Effector memory CD4-positive, alpha-beta T cell (primary cell): ENCODE measurements at regions not wholly inside any gene's neighbourhood (a gene's known extent, or its start where the extent isn't known, plus 50 kb on each side); places are given as distances from the start of the nearest gene placed in this dataset.

Experiments
- DNase-seq, 3 donors: peaks; one replicate each; pipeline ENCODE4 v3.0.0-alpha.2; 2020
- H3K27ac ChIP-seq: 2 replicates; pipeline ENCODE4 v1.7.0; 2013; ENCODE audit warnings: mild to moderate bottlenecking, low read length, moderate library complexity; ENCODE audit not compliant: insufficient read depth, poor library complexity, severe bottlenecking
- H3K27me3 ChIP-seq: replicated peaks from 2 replicates; pipeline ENCODE4 v1.7.0; 2013; ENCODE audit warnings: mild to moderate bottlenecking, low read length; ENCODE audit not compliant: insufficient read depth, control insufficient read depth, poor library complexity, severe bottlenecking
- H3K36me3 ChIP-seq: 2 replicates; pipeline ENCODE4 v1.7.0; 2013; ENCODE audit warnings: mild to moderate bottlenecking, low read length, moderate library complexity; ENCODE audit not compliant: control insufficient read depth, insufficient read depth
- H3K4me1 ChIP-seq: 2 replicates; pipeline ENCODE4 v1.7.0; 2013; ENCODE audit warnings: low read length, mild to moderate bottlenecking; ENCODE audit not compliant: control insufficient read depth, insufficient read depth, poor library complexity, severe bottlenecking
- H3K4me3 ChIP-seq: 2 replicates; pipeline ENCODE4 v1.7.0; 2013; ENCODE audit warnings: low read length, low read depth, mild to moderate bottlenecking; ENCODE audit not compliant: insufficient read depth, poor library complexity, severe bottlenecking
- H3K9me3 ChIP-seq: 2 replicates; pipeline ENCODE4 v1.7.0; 2013; ENCODE audit warnings: mild to moderate bottlenecking, low read length, moderate library complexity; ENCODE audit not compliant: control insufficient read depth

DNA sequence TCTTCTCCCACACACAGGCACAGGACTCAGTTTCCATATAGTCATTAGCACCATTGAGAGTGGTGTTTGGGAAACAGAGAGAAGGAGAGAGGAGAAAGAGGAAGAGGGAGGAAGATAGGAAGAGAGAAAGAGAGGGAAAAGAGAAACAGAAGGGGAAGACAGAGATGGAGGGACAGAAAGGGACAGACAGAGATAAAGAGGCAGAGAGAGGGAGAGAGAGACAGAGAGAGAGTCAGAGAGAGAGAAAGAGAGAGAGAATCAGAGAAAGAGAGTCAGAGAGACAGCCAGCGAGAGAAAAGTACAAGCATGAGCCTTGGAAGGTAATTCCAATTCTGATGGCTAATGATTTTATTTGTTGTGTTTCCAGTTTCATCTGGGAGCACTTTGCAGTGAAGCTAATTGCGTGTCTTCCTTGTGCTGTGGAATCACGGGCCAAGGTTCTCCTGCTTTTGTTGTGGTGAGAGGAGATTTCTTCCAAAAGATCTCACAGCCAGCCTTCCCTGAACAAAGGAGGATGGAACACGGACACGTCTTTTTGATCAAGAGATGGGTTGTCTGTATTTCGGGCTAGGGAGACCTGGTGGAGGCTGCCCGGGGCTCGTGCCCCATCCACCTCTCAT lies 153.6 kb upstream of the TWIST2 start:
- no peak overlapping the region for H3K4me3 ChIP-seq
- no peaks in the 10 kb centered on the region for H3K9me3 ChIP-seq
- H3K4me1 ChIP-seq, result no peaks in the 10 kb centered on the region

DNA sequence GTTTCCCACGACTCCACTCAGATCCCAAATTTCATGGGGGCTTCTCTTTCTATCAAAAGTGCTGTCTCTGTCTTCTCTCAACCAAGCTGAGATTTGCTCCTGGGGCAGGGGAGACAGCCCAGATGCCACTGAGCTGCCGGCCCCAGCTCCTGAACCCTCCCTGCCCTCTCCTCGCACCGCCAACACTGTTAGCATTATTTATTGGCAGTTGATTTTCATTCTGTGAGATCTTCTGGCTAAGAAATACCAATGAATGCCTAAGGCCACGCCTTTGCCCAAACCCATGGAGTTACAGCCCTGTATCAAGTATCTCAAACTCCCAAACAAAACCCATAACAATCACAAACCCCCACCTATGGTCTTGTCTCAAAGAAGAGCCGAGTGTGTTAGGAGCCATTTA lies 153.0 kb upstream of the TWIST2 start:
- no peak for DNase-seq
- no peak overlapping the region for H3K27ac ChIP-seq
- no peaks in the 10 kb centered on the region for H3K4me1 ChIP-seq
- no peaks in the 10 kb centered on the region for H3K9me3 ChIP-seq
- H3K4me3 ChIP-seq, result no peak overlapping the region
- H3K36me3 ChIP-seq, result no peaks in the 10 kb centered on the region
- no peaks in the 10 kb centered on the region for H3K27me3 ChIP-seq

More for the DNA sequence above, 153.6 kb upstream of the TWIST2 start:
- no peak overlapping the region for H3K27ac ChIP-seq
- no peaks in the 10 kb centered on the region for H3K27me3 ChIP-seq
- no peak for DNase-seq
- no peaks in the 10 kb centered on the region for H3K36me3 ChIP-seq

DNA sequence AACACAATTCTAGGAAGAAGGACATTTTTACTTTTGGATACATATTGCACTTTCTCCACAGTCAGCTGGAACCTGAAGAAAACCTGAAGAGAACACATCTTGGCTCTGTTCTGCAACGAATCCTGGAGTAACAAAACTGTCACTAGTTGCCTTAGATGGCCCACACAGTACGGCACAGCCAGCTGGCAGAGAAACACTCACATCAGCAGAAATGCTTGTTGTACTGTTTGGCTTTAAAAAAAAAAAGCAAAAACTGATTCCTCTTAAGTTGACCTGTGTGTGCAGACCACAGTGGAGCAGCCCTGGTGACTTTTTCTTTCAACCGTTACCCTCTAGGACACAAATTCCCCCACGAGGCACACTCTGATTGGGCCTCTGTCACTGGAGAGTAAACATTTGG lies 152.3 kb upstream of the TWIST2 start:
- Histone ChIP-seq H3K27ac (no peak overlapping the region), H3K4me3 (no peak overlapping the region), H3K36me3 (no peaks in the 10 kb centered on the region), H3K27me3 (no peaks in the 10 kb centered on the region), H3K9me3 (no peaks in the 10 kb centered on the region), H3K4me1 (no peaks in the 10 kb centered on the region)
- DNase-seq, result no peak

DNA sequence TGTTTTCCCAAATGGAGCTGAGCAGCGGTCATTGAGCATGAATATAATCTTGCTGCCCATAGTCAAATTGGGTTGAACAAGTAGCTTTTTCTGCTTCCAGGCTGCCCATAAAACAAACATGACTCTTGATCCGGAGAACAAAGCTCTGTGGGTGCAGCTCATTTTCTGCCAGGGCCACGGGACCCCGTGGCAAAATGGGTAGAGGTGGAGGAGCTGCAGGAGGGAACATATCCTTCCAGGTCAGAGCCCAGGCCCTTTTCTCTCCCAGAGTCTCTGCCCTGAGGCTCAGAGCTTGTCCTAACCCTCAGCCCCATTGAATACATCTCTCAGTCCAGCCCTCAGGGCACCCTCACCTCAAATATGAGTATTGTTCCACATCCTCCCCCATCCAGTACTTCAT lies 151.6 kb upstream of the TWIST2 start:
- H3K27ac ChIP-seq, result no peak overlapping the region

DNA sequence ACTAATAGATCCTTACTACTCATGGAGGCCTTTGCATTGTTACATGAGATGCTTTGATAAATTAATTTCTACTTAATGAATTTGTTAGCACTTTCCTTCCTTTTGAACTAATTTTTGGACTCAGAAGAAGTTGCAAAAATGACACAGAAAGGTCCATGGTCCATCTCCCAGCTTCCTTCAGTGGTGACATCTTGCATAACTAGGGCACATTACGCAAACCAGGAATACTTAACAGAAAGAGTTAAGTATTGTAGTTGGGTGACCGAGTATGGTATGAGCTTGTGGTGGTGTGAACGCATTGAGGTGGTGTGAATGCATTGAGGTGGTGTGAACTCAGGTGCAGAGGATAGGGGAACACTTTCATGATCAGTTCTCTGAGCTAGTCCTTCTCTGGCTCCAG lies 151.1 kb upstream of the TWIST2 start:
- no peak for DNase-seq
- Histone ChIP-seq H3K36me3 (no peaks in the 10 kb centered on the region), H3K4me3 (no peak overlapping the region), H3K4me1 (no peaks in the 10 kb centered on the region), H3K27ac (no peak overlapping the region), H3K9me3 (no peaks in the 10 kb centered on the region), H3K27me3 (no peaks in the 10 kb centered on the region)

More for the DNA sequence above, 151.6 kb upstream of the TWIST2 start:
- H3K4me1 ChIP-seq, result no peaks in the 10 kb centered on the region
- no peak overlapping the region for H3K4me3 ChIP-seq
- H3K9me3 ChIP-seq, result no peaks in the 10 kb centered on the region
- DNase-seq, result no peak
- H3K36me3 ChIP-seq, result no peaks in the 10 kb centered on the region
- H3K27me3 ChIP-seq, result no peaks in the 10 kb centered on the region

DNA sequence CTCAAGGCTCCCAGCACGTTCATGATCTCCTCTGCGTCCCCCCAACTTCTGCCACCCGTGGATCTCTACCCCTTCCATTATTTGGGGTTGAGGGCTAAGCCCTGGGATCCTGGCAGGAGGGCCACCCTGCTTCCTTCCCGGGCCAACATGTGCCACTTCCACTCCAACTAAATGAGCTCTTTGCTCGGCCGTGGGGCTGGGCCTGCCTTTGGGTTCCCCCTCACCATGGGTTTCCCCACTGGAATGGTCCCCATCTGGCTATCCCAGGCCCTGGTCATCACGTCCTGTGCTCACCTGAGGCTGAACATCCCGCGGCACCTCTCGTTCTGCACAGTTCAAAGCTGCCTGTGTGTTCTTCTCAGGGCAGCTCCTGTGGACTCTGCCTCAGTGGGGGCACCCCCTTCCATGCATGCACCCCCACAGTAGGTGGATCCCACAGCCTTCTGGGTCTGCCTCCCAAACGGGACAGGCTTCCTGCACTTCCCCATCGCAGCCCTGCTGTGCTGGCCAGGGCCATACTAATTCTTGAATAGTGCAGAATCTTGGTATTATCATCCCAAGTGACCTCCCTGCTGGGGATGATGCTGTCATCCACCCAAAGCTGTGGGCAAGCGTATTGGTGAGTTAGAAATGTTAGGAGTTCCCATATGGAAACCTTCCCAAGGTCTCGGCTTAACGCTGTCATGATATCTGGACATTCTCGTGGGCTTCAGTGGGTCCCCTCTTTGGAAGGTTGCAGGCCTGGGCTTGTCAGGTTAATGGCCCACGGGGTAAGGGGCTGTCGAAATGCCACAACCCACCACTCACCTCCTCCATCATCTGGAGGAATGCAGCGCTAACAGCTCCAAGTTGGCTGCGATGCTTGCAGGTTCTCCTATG lies 150.5 kb upstream of the TWIST2 start:
- H3K36me3 ChIP-seq, result no peaks in the 10 kb centered on the region

DNA sequence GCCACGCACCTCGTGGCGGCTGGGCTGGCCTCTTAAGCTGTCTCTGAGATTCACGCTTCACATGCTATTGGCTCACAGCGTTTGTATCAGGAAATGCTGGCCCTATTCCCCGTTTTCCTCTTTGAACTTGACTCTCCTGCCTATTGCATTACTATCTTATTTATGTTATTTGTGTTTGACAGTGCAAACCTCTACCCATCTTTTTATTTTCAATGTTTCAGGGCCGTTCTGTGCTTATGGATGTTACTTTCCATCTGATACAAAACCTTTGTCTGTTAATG lies 149.9 kb upstream of the TWIST2 start:
- Histone ChIP-seq H3K27me3 (no peaks in the 10 kb centered on the region), H3K36me3 (no peaks in the 10 kb centered on the region), H3K4me1 (no peaks in the 10 kb centered on the region), H3K27ac (no peak overlapping the region), H3K4me3 (no peak overlapping the region), H3K9me3 (no peaks in the 10 kb centered on the region)
- DNase-seq, result no peak

More for the DNA sequence above, 150.5 kb upstream of the TWIST2 start:
- no peaks in the 10 kb centered on the region for H3K9me3 ChIP-seq
- no peak overlapping the region for H3K27ac ChIP-seq
- H3K4me1 ChIP-seq, result no peaks in the 10 kb centered on the region
- H3K27me3 ChIP-seq, result no peaks in the 10 kb centered on the region
- no peak overlapping the region for H3K4me3 ChIP-seq
- no peak for DNase-seq

DNA sequence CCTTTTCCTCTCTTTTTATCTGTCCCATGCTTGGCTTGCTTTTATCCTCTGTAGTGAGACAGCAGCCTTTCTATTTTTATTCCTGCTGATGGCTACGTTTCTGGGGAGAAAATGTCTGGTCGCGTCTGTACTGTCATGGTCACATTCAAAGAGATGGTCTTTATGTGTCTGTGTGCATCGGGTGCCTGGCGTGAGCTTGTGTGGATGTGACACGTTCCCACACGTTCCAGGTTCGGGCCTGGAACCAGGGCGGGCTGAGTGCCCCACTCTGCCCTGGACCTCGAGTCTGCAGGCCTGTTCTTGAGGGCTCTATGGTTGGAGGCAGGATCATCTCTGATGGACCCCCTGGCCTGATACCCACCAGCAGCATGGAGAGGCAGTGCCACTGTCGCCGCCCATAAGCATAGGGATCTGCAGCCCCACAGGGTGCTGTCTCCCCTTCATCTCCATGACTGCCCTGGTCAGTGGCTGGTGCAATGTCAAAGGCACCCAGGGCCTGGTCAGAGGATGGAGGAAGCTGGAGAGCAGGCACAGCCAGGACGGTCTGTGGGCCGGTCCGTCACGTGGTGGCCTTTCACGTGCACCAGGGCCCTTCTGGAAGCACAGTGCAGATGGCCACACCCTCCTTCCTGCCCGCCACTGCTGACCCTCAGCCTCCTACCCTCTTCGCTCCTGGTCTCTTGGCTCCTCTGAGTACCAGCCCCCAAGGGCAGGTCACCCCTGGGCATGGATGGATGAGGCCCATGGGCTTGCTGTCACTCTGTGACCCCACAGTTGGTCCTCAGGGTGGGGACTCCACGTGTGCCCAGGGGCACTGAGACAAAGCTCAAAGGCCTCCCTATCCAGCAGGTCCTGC lies 149.2 kb upstream of the TWIST2 start:
- Histone ChIP-seq H3K4me3 (no peak overlapping the region), H3K36me3 (no peaks in the 10 kb centered on the region), H3K27me3 (no peaks in the 10 kb centered on the region), H3K27ac (no peak overlapping the region), H3K4me1 (no peaks in the 10 kb centered on the region), H3K9me3 (no peaks in the 10 kb centered on the region)
- DNase-seq, result no peak

DNA sequence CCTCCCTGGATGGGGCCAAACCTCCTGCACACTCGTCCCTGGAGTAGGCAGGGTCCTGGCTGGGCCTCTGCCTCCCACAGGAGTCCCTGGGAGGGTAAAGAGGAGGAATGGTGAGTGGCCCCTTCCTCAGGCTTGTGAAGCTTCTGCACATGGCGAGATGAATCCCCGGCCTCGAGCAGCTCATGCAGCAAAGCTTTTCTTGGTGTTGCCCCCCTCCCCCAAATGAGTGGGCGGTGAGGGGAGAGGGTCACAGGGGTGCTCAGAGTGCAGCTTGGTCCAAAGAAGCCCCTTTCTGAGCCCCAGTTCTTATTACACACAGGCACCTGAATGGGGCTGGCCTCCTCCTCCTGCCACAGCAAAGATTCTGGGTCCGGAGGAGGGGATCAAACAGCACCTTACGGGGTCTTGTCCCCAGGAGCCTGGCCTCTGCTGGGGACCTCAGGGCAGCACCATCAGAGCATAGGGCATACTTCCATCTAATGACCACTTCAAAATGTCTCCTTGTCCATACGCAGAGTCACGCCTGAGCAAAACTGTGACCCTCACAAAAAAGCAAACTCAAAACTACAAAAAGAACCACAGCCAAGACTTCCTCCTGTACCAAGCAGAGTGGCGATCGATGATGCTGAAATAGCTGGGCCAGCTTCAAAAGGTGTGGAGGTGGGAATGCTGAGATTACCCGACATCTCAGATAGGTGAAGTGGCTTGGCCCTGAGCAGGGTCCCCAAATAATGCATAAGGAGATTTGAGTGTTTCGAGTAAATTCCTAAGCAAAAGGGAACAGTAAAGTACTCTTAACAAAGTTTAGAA lies 148.4 kb upstream of the TWIST2 start:
- Histone ChIP-seq H3K27ac (no peak overlapping the region), H3K4me3 (no peak overlapping the region), H3K9me3 (no peaks in the 10 kb centered on the region), H3K36me3 (no peaks in the 10 kb centered on the region), H3K4me1 (no peaks in the 10 kb centered on the region), H3K27me3 (no peaks in the 10 kb centered on the region)
- no peak for DNase-seq
